OCI-LY1 (cell line): ENCODE measurements at regions not wholly inside any gene's neighbourhood (a gene's known extent, or its start where the extent isn't known, plus 50 kb on each side); places are given as distances from the start of the nearest gene placed in this dataset.

Experiments
- CTCF ChIP-seq: fragments of 200-600 bp; sonication (generic), shearing (Covaris generic); IDR thresholded peaks from 2 replicates; pipeline ENCODE4 v1.5.1; 2017; ENCODE audit warnings: mild to moderate bottlenecking, antibody characterized with exemption, low read length, moderate library complexity, mixed read lengths
- EZH2 ChIP-seq: fragments of 200-600 bp; sonication (generic), shearing (Covaris generic); IDR thresholded peaks from 2 replicates; pipeline ENCODE4 v1.8.0; 2017; ENCODE audit warnings: borderline replicate concordance, mixed run types, mild to moderate bottlenecking, antibody characterized with exemption, low read length, moderate library complexity, mixed read lengths

- no peak for TF ChIP-seq CTCF
- TF ChIP-seq EZH2, result no peak
Observed at GRCh38 chr1:243973169-243973568, 77.9 kb upstream of the ZBTB18 start.
